Right lobe of liver (tissue), 6 donors: ENCODE measurements at regions not wholly inside any gene's neighbourhood (a gene's known extent, or its start where the extent isn't known, plus 50 kb on each side); places are given as distances from the start of the nearest gene placed in this dataset.

Source experiments
- ATAC-seq, 4 donors: fragments of 200-7000 bp; cut with Tn5 transposase; one replicate each; pipeline ENCODE4 v1.9.1; 2020; ENCODE audit warnings: mild to moderate bottlenecking in 4 of 4, moderate library complexity in 4 of 4
- DNase-seq, 3 donors: peaks; one replicate each; pipeline ENCODE4 v3.0.0-alpha.2; 2020
- H3K27ac ChIP-seq, 3 donors: fragments of 200-600 bp; one replicate each; pipeline ENCODE4 v1.8.0; 2022
- H3K27me3 ChIP-seq, 2 donors: fragments of 200-600 bp; one replicate each; pipeline ENCODE4 v1.8.0; 2022
- H3K36me3 ChIP-seq, 4 donors: fragments of 200-600 bp; sonication (generic) in 1 of 4; one replicate each; pipeline versions ENCODE4 v1.5.1 to v1.8.0; 2017 to 2022; ENCODE audit warnings: control low read depth in 1 of 4
- H3K4me1 ChIP-seq, 4 donors: fragments of 200-600 bp; sonication (generic) in 1 of 4; one replicate each; pipeline versions ENCODE4 v1.5.1 to v1.8.0; 2017 to 2022; ENCODE audit warnings: control low read depth in 1 of 4
- H3K4me3 ChIP-seq, 3 donors: fragments of 200-600 bp; one replicate each; pipeline ENCODE4 v1.8.0; 2022
- H3K9me3 ChIP-seq, 4 donors: fragments of 200-600 bp; sonication (generic) in 1 of 4; one replicate each; pipeline versions ENCODE4 v1.5.1 to v1.8.0; 2017 to 2022; ENCODE audit warnings: control low read depth in 1 of 4
- CTCF ChIP-seq, 4 donors: fragments of 200-600 bp in 3 of 4; fragments of 450-650 bp in 1 of 4; IDR thresholded peaks; one replicate each; pipeline versions ENCODE4 v1.5.1 to v1.8.0; 2016 to 2022; ENCODE audit warnings: antibody characterized with exemption in 4 of 4, mild to moderate bottlenecking in 2 of 4
- POLR2A ChIP-seq: fragments of 450-650 bp; IDR thresholded peaks from one replicate; pipeline ENCODE4 v1.6.1; 2017; ENCODE audit warnings: antibody characterized with exemption, mild to moderate bottlenecking
- WGBS: methylation state at CpG from one replicate; pipeline ENCODE4 v1.1.6; 2018; ENCODE audit warnings: low coverage, low lambda C conversion rate; ENCODE audit not compliant: insufficient coverage; ENCODE audit errors: missing lambda C conversion rate; 5-methylcytosine and 5-hydroxymethylcytosine counted together
- intact Hi-C, 2 donors: fragments of 100-400 bp; cut with DNase I; formaldehyde crosslinking; loops; one replicate each; pipeline versions ENCODE4 v1.11.2 to v1.14.1; 2022
- microRNA counts: library from miRNA; unstranded; fragments of <30 nt; microRNA quantifications from one replicate; lab custom pipeline; 2016
- microRNA-seq, 2 donors: library from miRNA; unstranded; fragments of <30 nt; microRNA quantifications; one replicate each; pipeline ENCODE4, GENCODE V29; 2019 to 2020
- small RNA-seq, 2 experiments: library from RNA; depleted of rRNA; stranded (forward); fragments of <200 nt; gene quantifications; one replicate each; pipeline ENCODE3, GENCODE V24; 2016
- donor health status: DM: no; HTN: yes; CAD: no.
- donor health status: DM: no; HTN: no; CAD: no.
- donor health status: DM: no; HTN: no; CAD: no.
- donor health status: DM: no; HTN: yes; CAD: no.
- donor health status: DM: no; HTN: yes; CAD: no.

- Histone ChIP-seq H3K4me1 (no peaks in the 10 kb centered on the region), H3K9me3 (no peaks in the 10 kb centered on the region), H3K27ac (no peak overlapping the region), H3K4me3 (no peak overlapping the region), H3K36me3 (no peaks in the 10 kb centered on the region), H3K27me3 (no peaks in the 10 kb centered on the region)
- intact Hi-C loops: no loop called here
- ATAC-seq (no peak), DNase-seq (no peak)
- TF ChIP-seq CTCF (IDR thresholded peaks at IDR 0.05) (no peak), POLR2A (no peak)
Measured at GRCh38 chr2:184540246-184540789, 58.0 kb upstream of the ZNF804A start.

GRCh38 chr2:184541591-184541990 lies 56.7 kb upstream of the ZNF804A start:
- intact Hi-C loops: no loop called here
- H3K27ac ChIP-seq: no peak overlapping the region
- no peak for TF ChIP-seq CTCF (IDR thresholded peaks at IDR 0.05)
- TF ChIP-seq POLR2A: no peak
- H3K4me3 ChIP-seq: no peak overlapping the region
- H3K36me3 ChIP-seq: no peaks in the 10 kb centered on the region
- H3K27me3 ChIP-seq: no peaks in the 10 kb centered on the region
- ATAC-seq (no peak), DNase-seq (no peak)
- no peaks in the 10 kb centered on the region for H3K9me3 ChIP-seq
- no peaks in the 10 kb centered on the region for H3K4me1 ChIP-seq
- 73% methylated on average over 2 of the region's 2 CpGs for WGBS

GRCh38 chr2:184543832-184544231 lies 54.5 kb upstream of the ZNF804A start:
- no peak for ATAC-seq

More at GRCh38 chr2:184543832-184544231, 54.5 kb upstream of the ZNF804A start:
- no peaks in the 10 kb centered on the region for H3K4me1 ChIP-seq
- no peak overlapping the region for H3K27ac ChIP-seq
- intact Hi-C loops: no loop called here
- H3K27me3 ChIP-seq: no peaks in the 10 kb centered on the region
- TF ChIP-seq CTCF (IDR thresholded peaks at IDR 0.05): no peak
- no peak for TF ChIP-seq POLR2A
- no peaks in the 10 kb centered on the region for H3K9me3 ChIP-seq
- WGBS: 43% methylated on average over 1 of the region's 1 CpG
- H3K36me3 ChIP-seq: no peaks in the 10 kb centered on the region
- no peak overlapping the region for H3K4me3 ChIP-seq
- no peak for DNase-seq

MicroRNAs encoded in the stretch of these regions (microRNA counts, 767-probe panel; counts per million panel counts)
- microRNA hsa-miR-548ae (lab: Ali Mortazavi, UCI): 237 counts per million

Small RNA genes in the stretch of these regions (microRNA-seq; reads per million reads assigned to microRNA genes)
- 0 reads per million in 2 donors for gene MIR548AE1

Small RNA genes in the stretch of these regions (small RNA-seq; reads per million reads assigned to genes)
- gene MIR548AE1: 0 reads per million in 2 experiments
